Thyroid gland (tissue), 4 donors: ENCODE measurements at regions not wholly inside any gene's neighbourhood (a gene's known extent, or its start where the extent isn't known, plus 50 kb on each side); places are given as distances from the start of the nearest gene placed in this dataset.

Experiments used
- DNase-seq, 2 donors: peaks; one replicate each; pipeline ENCODE4 v3.0.0-alpha.2; 2019
- H3K27ac ChIP-seq, 3 donors: fragments of 200-600 bp; sonication (generic); 1 replicate in 2 of 3; 2 replicates in 1 of 3; pipeline ENCODE4 v1.5.1; 2016 to 2019; ENCODE audit warnings: mild to moderate bottlenecking in 1 of 3, moderate library complexity in 1 of 3
- H3K27me3 ChIP-seq: fragments of 200-600 bp; sonication (generic); one replicate; pipeline ENCODE4 v1.5.1; 2019
- H3K36me3 ChIP-seq, 2 donors: fragments of 200-600 bp; sonication (generic); one replicate each; pipeline ENCODE4 v1.5.1; 2016 to 2019
- H3K4me1 ChIP-seq, 2 donors: fragments of 200-600 bp; sonication (generic); one replicate each; pipeline ENCODE4 v1.5.1; 2017 to 2019
- H3K4me3 ChIP-seq, 3 donors: fragments of 200-600 bp; sonication (generic); replicated peaks in 1 of 3; 1 replicate in 2 of 3; 2 replicates in 1 of 3; pipeline ENCODE4 v1.5.1; 2016; ENCODE audit warnings: mild to moderate bottlenecking in 1 of 3
- H3K9me3 ChIP-seq: fragments of 200-600 bp; sonication (generic); one replicate; pipeline ENCODE4 v1.5.1; 2017
- CTCF ChIP-seq, 6 experiments: fragments of 200-600 bp in 3 of 6; fragments of 450-650 bp in 3 of 6; sonication (generic) in 3 of 6; IDR thresholded peaks; one replicate each; pipeline ENCODE4 v1.5.1; 2016 to 2019; ENCODE audit warnings: antibody characterized with exemption in 6 of 6, mild to moderate bottlenecking in 2 of 6, inconsistent platforms in 1 of 6, moderate library complexity in 1 of 6
- POLR2A ChIP-seq, 2 donors: fragments of 450-650 bp; IDR thresholded peaks; one replicate each; pipeline ENCODE4 v1.6.1; 2017; ENCODE audit warnings: antibody characterized with exemption in 2 of 2, mild to moderate bottlenecking in 2 of 2, moderate library complexity in 1 of 2
- WGBS, 2 donors: methylation state at CpG; one replicate each; pipeline ENCODE4 v1.1.5; 2017; 5-methylcytosine and 5-hydroxymethylcytosine counted together
- intact Hi-C: fragments of 100-400 bp; cut with DNase I; formaldehyde crosslinking; loops from one replicate; pipeline ENCODE4 v1.15.1; 2023

DNA sequence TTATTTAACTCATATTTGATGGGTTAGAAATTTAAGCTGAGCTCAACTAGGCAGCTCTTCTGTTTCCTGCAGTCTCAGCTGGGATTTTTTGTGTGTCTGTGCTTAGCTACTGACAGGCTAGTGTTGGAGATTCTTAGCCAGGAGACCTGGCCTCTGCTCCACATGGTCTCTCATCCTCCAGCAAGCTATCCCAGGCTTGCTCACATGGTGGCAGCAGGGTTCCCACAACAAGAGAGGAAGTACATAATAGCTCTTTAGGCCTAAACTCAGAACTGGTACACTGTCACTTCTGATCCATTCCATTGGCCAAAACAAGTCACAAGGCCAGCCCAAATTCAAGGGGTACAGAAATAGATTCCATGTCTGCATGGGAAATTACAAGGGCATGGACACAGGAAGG lies 406.2 kb downstream of the SUCLA2 start:
- no peak for DNase-seq
- Histone ChIP-seq H3K27ac (no peak overlapping the region), H3K27me3 (no peaks in the 10 kb centered on the region), H3K4me1 (no peaks in the 10 kb centered on the region), H3K9me3 (no peaks in the 10 kb centered on the region), H3K36me3 (no peaks in the 10 kb centered on the region), H3K4me3 (no peak overlapping the region)
- intact Hi-C loops = no loop called here
- TF ChIP-seq CTCF (IDR thresholded peaks at IDR 0.05) = no peak
- no peak for TF ChIP-seq POLR2A (IDR thresholded peaks at IDR 0.05)

DNA sequence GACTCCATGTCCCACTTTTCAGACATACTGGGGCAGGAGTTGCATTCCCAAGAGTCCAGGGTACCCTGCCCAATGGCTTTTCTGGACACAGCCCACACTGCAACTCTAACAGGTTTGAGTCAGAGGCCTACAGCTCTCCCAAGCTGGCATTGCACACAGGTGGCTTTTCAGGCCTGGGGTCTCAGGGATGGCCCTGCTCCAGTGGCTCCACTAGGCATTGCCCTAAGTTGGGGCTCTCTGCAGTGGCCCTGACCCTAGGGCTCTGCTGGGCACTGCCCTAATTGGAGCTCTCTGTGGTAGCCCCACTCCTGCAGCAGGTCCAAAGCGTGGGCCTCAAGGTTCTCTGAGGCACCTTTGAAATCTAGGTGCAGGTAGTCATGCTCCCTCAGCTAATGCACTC lies 408.8 kb downstream of the SUCLA2 start:
- intact Hi-C loops = no loop called here
- Histone ChIP-seq H3K9me3 (no peaks in the 10 kb centered on the region), H3K4me1 (no peaks in the 10 kb centered on the region), H3K36me3 (no peaks in the 10 kb centered on the region), H3K27ac (no peak overlapping the region), H3K4me3 (no peak overlapping the region), H3K27me3 (no peaks in the 10 kb centered on the region)
- 83% methylated on average over 1 of the region's 1 CpG; no CpG with 5 or more reads in 1 of the 2 donors for WGBS, 2 donors
- no peak for TF ChIP-seq CTCF (IDR thresholded peaks at IDR 0.05)
- no peak for TF ChIP-seq POLR2A (IDR thresholded peaks at IDR 0.05)
- DNase-seq = no peak

- no peak overlapping the region for H3K4me3 ChIP-seq
- H3K36me3 ChIP-seq = no peaks in the 10 kb centered on the region
- no peaks in the 10 kb centered on the region for H3K9me3 ChIP-seq
- TF ChIP-seq POLR2A (IDR thresholded peaks at IDR 0.05) = no peak
- TF ChIP-seq CTCF (IDR thresholded peaks at IDR 0.05) = no peak
- no peaks in the 10 kb centered on the region for H3K4me1 ChIP-seq
- no peak overlapping the region for H3K27ac ChIP-seq
- DNase-seq = no peak
- intact Hi-C loops = no loop called here
- no peaks in the 10 kb centered on the region for H3K27me3 ChIP-seq
Observed at GRCh38 chr13:47588676-47589075, 412.4 kb downstream of the SUCLA2 start.

GRCh38 chr13:47572375-47572774 lies 428.7 kb downstream of the SUCLA2 start:
- TF ChIP-seq CTCF (IDR thresholded peaks at IDR 0.05) (no peak), POLR2A (IDR thresholded peaks at IDR 0.05) (no peak)
- H3K36me3 ChIP-seq = no peaks in the 10 kb centered on the region
- no peak overlapping the region for H3K4me3 ChIP-seq
- WGBS, 2 donors = 50 to 64% methylated on average over 2 of the region's 2 CpGs
- no peak for DNase-seq
- intact Hi-C loops = no loop called here
- H3K27ac ChIP-seq = no peak overlapping the region
- H3K9me3 ChIP-seq = no peaks in the 10 kb centered on the region
- no peaks in the 10 kb centered on the region for H3K4me1 ChIP-seq
- H3K27me3 ChIP-seq = no peaks in the 10 kb centered on the region

- intact Hi-C loops = no loop called here
- H3K4me3 ChIP-seq = no peak overlapping the region
- DNase-seq = no peak
- H3K36me3 ChIP-seq = no peaks in the 10 kb centered on the region
- TF ChIP-seq POLR2A (IDR thresholded peaks at IDR 0.05) = no peak
- TF ChIP-seq CTCF (IDR thresholded peaks at IDR 0.05) = no peak
- no peaks in the 10 kb centered on the region for H3K4me1 ChIP-seq
- no peaks in the 10 kb centered on the region for H3K9me3 ChIP-seq
- 39 to 67% methylated on average over 6 to 7 of the region's 7 CpGs for whole genome bisulfite sequencing, 2 donors
- no peak overlapping the region for H3K27ac ChIP-seq
- no peaks in the 10 kb centered on the region for H3K27me3 ChIP-seq
Observed at GRCh38 chr13:47564041-47564440, 437.0 kb downstream of the SUCLA2 start.
